Large intestine (tissue), 3 donors: ENCODE measurements at regions not wholly inside any gene's neighbourhood (a gene's known extent, or its start where the extent isn't known, plus 50 kb on each side); places are given as distances from the start of the nearest gene placed in this dataset.

Experiments used
- DNase-seq, 2 donors: peaks; one replicate each; pipeline versions ENCODE4 v3.0.0 to v3.0.0-alpha.2; 2013
- H3K27ac ChIP-seq: one replicate; pipeline ENCODE4 v1.5.1; 2013; ENCODE audit warnings: low read length
- H3K27me3 ChIP-seq: 2 replicates; pipeline ENCODE4 v1.6.1; 2013; ENCODE audit warnings: low read length; ENCODE audit not compliant: control insufficient read depth, insufficient read depth
- H3K36me3 ChIP-seq: 2 replicates; pipeline ENCODE4 v1.6.1; 2013; ENCODE audit warnings: low read length; ENCODE audit not compliant: control insufficient read depth, insufficient read depth
- H3K4me1 ChIP-seq: one replicate; pipeline ENCODE4 v1.6.1; 2013; ENCODE audit warnings: low read length; ENCODE audit not compliant: control insufficient read depth, insufficient read depth
- H3K4me3 ChIP-seq: one replicate; pipeline ENCODE4 v1.5.1; 2013; ENCODE audit warnings: low read length
- H3K9me3 ChIP-seq: one replicate; pipeline ENCODE4 v1.6.1; 2013; ENCODE audit warnings: mild to moderate bottlenecking, low read depth, low read length, moderate library complexity; ENCODE audit not compliant: control insufficient read depth
- WGBS: methylation state at CpG from one replicate; pipeline ENCODE4 v1.1.5; 2013; ENCODE audit warnings: low lambda C conversion rate; ENCODE audit not compliant: insufficient coverage; 5-methylcytosine and 5-hydroxymethylcytosine counted together

- DNase-seq = no peak
- H3K4me1 ChIP-seq = no peaks in the 10 kb centered on the region
- no peaks in the 10 kb centered on the region for H3K27me3 ChIP-seq
- H3K4me3 ChIP-seq = no peak overlapping the region
- no peak overlapping the region for H3K27ac ChIP-seq
- H3K36me3 ChIP-seq = no peaks in the 10 kb centered on the region
- H3K9me3 ChIP-seq = peaks cover 3% of the 10 kb centered on the region
- no CpG with 5 or more reads among the region's 3 CpGs for WGBS
Measured at GRCh38 chr4:126414741-126415140, 1100.0 kb downstream of the FAT4 start.

DNA sequence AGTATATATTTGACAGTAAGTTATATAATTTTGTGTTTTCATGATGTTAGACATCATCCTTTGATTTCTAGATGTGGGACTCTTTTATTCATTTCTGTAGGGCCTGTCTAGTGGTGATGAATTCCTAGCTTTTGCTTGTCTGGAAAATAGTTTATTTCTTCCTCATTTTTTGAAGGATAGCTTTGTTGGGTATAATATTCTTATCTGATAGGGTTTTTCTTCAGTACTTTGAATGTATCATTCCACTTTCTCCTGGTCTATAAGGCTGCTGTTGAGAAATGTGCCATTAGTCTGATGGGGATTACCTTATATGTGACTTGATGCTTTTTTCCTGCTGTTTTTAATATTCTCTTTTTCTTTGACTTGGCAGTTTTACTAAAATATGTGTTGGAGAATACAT is 1104.5 kb downstream of the FAT4 start:
- Histone ChIP-seq H3K4me1 (no peaks in the 10 kb centered on the region), H3K27ac (no peak overlapping the region), H3K27me3 (no peaks in the 10 kb centered on the region), H3K9me3 (peaks cover 10% of the 10 kb centered on the region), H3K36me3 (no peaks in the 10 kb centered on the region), H3K4me3 (no peak overlapping the region)
- no peak for DNase-seq

GRCh38 chr4:126427853-126428252 is 1113.1 kb downstream of the FAT4 start:
- no peak for DNase-seq
- no CpG with 5 or more reads among the region's 4 CpGs for WGBS
- H3K4me3 ChIP-seq = no peak overlapping the region

GRCh38 chr4:126431049-126431448 is 1116.3 kb downstream of the FAT4 start:
- Histone ChIP-seq H3K27ac (no peak overlapping the region), H3K9me3 (no peaks in the 10 kb centered on the region), H3K4me3 (no peak overlapping the region), H3K36me3 (no peaks in the 10 kb centered on the region), H3K27me3 (no peaks in the 10 kb centered on the region), H3K4me1 (no peaks in the 10 kb centered on the region)
- no peak for DNase-seq
- WGBS = 100% methylated on average over 1 of the region's 6 CpGs

More at GRCh38 chr4:126427853-126428252, 1113.1 kb downstream of the FAT4 start:
- Histone ChIP-seq H3K27me3 (no peaks in the 10 kb centered on the region), H3K4me1 (no peaks in the 10 kb centered on the region), H3K9me3 (no peaks in the 10 kb centered on the region), H3K27ac (no peak overlapping the region), H3K36me3 (no peaks in the 10 kb centered on the region)

DNA sequence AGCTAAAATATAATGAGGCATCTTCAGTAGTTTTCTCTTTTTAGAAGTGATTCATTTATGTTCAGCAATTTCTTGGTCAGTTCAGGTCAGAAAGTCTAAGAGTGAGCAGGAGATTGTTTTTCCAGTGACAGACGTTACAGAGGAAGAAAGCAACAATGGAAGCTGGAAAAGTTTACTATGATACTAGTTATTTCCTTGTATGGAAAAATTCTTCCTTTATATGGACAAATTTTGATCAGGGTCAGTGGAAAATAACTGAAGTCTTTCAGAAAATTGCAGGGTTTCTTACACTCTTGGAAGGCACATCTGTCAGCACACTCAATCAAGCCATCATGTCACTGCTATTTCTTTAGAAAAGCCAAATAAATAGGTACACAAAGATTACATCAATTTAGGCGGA is 1120.7 kb downstream of the FAT4 start:
- Histone ChIP-seq H3K27me3 (no peaks in the 10 kb centered on the region), H3K4me1 (no peaks in the 10 kb centered on the region)
- DNase-seq = no peak

GRCh38 chr4:126440297-126440696 is 1125.5 kb downstream of the FAT4 start:
- Histone ChIP-seq H3K27ac (no peak overlapping the region), H3K4me3 (no peak overlapping the region), H3K36me3 (no peaks in the 10 kb centered on the region), H3K4me1 (no peaks in the 10 kb centered on the region), H3K9me3 (no peaks in the 10 kb centered on the region), H3K27me3 (no peaks in the 10 kb centered on the region)
- WGBS = no CpG with 5 or more reads among the region's 3 CpGs
- no peak for DNase-seq

More for the DNA sequence above, 1120.7 kb downstream of the FAT4 start:
- no peak overlapping the region for H3K4me3 ChIP-seq
- H3K36me3 ChIP-seq = no peaks in the 10 kb centered on the region
- 100% methylated on average over 1 of the region's 2 CpGs for WGBS
- H3K9me3 ChIP-seq = no peaks in the 10 kb centered on the region
- no peak overlapping the region for H3K27ac ChIP-seq

GRCh38 chr4:126441173-126442035 is 1126.6 kb downstream of the FAT4 start:
- Histone ChIP-seq H3K4me3 (no peak overlapping the region), H3K9me3 (no peaks in the 10 kb centered on the region), H3K27ac (no peak overlapping the region), H3K4me1 (no peaks in the 10 kb centered on the region), H3K36me3 (no peaks in the 10 kb centered on the region), H3K27me3 (no peaks in the 10 kb centered on the region)
- DNase-seq = no peak
- 86% methylated on average over 1 of the region's 4 CpGs for WGBS

- H3K27ac ChIP-seq = no peak overlapping the region
- no peak overlapping the region for H3K4me3 ChIP-seq
- no peaks in the 10 kb centered on the region for H3K27me3 ChIP-seq
- no peak for DNase-seq
- no peaks in the 10 kb centered on the region for H3K9me3 ChIP-seq
- no peaks in the 10 kb centered on the region for H3K36me3 ChIP-seq
- WGBS = no CpG with 5 or more reads among the region's 1 CpG
- no peaks in the 10 kb centered on the region for H3K4me1 ChIP-seq
Measured at GRCh38 chr4:126445596-126445995, 1130.8 kb downstream of the FAT4 start.

- H3K9me3 ChIP-seq = no peaks in the 10 kb centered on the region
- H3K27me3 ChIP-seq = no peaks in the 10 kb centered on the region
- no peaks in the 10 kb centered on the region for H3K4me1 ChIP-seq
- 89% methylated on average over 1 of the region's 2 CpGs for WGBS
- no peak for DNase-seq
- H3K36me3 ChIP-seq = no peaks in the 10 kb centered on the region
- no peak overlapping the region for H3K27ac ChIP-seq
- no peak overlapping the region for H3K4me3 ChIP-seq
Measured at GRCh38 chr4:126446917-126447316, 1132.2 kb downstream of the FAT4 start.

GRCh38 chr4:126448086-126448845 is 1133.5 kb downstream of the FAT4 start:
- H3K27ac ChIP-seq = no peak overlapping the region
- WGBS = 96% methylated on average over 4 of the region's 7 CpGs
- no peak overlapping the region for H3K4me3 ChIP-seq
- no peaks in the 10 kb centered on the region for H3K27me3 ChIP-seq
- H3K36me3 ChIP-seq = no peaks in the 10 kb centered on the region
- no peaks in the 10 kb centered on the region for H3K9me3 ChIP-seq
- H3K4me1 ChIP-seq = no peaks in the 10 kb centered on the region
- DNase-seq = no peak
